Adrenal gland (tissue), 5 donors: ENCODE measurements at regions not wholly inside any gene's neighbourhood (a gene's known extent, or its start where the extent isn't known, plus 50 kb on each side); places are given as distances from the start of the nearest gene placed in this dataset.

Source experiments
- POLR2A ChIP-seq, 2 donors: fragments of 450-650 bp; IDR thresholded peaks; one replicate each; pipeline ENCODE4 v1.6.1; 2017; ENCODE audit warnings: antibody characterized with exemption in 2 of 2, mild to moderate bottlenecking in 2 of 2, moderate library complexity in 1 of 2
- TF ChIP-seq, protein P1 (sequence below), 6 experiments: fragments of 450-650 bp in 4 of 6; fragments of 200-600 bp in 2 of 6; sonication (generic) in 1 of 6; IDR thresholded peaks; 1 replicate in 5 of 6; 2 replicates in 1 of 6; pipeline versions ENCODE4 v1.5.1 to v1.8.0; 2016 to 2021; ENCODE audit warnings: antibody characterized with exemption in 6 of 6, mild to moderate bottlenecking in 2 of 6, moderate library complexity in 1 of 6
- donor health status: DM: no; HTN: no; CAD: no.

DNA sequence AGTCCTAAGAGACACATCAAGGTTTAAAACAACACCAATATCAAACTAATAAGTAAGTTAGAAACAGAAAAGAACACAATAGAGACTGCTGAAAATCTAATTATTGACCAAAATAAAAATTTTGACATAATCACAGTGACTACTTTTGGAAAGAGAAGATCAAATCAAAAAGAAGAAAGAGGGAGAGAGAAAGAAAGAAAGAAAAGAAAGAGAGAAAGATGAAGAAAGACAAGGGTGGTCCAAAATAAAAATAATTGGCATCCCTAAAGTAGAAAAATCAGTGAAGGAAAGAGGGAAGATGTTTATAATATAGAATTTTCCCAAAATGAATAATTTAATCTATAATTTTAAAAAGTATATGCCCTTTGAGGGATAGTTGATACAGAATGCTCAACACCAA is 118.8 kb upstream of the VIPR2 start:
- no peak for TF ChIP-seq POLR2A (IDR thresholded peaks at IDR 0.05)
- TF ChIP-seq, protein P1, sequence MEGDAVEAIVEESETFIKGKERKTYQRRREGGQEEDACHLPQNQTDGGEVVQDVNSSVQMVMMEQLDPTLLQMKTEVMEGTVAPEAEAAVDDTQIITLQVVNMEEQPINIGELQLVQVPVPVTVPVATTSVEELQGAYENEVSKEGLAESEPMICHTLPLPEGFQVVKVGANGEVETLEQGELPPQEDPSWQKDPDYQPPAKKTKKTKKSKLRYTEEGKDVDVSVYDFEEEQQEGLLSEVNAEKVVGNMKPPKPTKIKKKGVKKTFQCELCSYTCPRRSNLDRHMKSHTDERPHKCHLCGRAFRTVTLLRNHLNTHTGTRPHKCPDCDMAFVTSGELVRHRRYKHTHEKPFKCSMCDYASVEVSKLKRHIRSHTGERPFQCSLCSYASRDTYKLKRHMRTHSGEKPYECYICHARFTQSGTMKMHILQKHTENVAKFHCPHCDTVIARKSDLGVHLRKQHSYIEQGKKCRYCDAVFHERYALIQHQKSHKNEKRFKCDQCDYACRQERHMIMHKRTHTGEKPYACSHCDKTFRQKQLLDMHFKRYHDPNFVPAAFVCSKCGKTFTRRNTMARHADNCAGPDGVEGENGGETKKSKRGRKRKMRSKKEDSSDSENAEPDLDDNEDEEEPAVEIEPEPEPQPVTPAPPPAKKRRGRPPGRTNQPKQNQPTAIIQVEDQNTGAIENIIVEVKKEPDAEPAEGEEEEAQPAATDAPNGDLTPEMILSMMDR (IDR thresholded peaks at IDR 0.05): no peak
